ENCODE measurements at regions not wholly inside any gene's neighbourhood (a gene's known extent, or its start where the extent isn't known, plus 50 kb on each side); places are given as distances from the start of the nearest gene placed in this dataset.
A peak's percentile ranks its signal among the peaks of the same experiment; 100 is the strongest.

- DNase-seq, result no peak
Measured at GRCh38 chr17:77852731-77853130, 105.8 kb upstream of the TNRC6C start.

- DNase-seq, result no peak
Measured at GRCh38 chr17:77853191-77853977, 105.1 kb upstream of the TNRC6C start.

- DNase-seq, result no peak
Measured at GRCh38 chr17:77854083-77854758, 104.3 kb upstream of the TNRC6C start.

DNA sequence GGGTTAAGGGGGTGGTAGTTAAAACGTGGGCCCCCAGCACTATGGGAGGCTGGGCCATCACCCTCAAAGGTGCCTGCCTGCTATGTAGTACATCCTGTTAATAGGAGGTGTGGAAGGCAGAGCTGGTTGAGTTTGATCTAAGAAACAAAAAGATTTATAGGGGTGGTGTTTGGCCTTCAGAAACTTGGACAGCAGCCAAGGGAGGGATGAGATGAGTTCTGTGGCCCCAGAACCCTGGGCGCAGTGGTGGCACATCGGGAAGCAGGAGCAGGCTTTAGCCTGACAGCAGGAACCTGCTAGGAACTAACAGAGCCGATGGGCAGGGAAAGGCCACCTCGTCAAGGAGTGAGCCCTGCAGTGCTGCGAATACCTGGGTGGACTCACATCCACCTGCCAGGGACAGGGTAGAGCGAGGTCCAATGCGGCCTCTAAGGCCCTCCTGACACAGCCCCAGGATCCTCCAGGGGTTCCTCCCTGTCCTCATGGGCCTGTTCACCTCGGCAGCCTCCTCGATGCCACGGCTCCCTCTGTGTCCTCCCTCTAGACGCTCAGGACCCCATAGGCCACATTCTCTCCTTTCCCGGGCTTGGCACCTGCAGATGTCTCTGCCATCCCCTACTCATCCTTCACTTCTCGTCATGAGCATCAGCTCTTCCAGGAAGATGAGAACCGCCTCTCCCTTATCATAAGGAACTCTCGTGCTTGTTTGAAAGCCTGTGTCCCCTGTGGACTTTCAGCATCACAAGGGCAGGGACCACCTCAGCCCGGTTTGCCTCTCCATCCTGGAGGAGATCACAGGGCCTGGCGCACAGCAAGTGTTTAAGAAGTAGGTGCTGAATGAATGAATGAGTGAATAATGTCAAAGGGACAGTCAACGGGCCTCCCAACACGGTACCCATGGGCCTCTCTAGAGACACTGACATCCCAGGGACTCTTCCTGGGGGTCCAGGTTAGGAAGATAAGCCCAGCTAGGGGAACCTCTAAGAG, 103.5 kb upstream of the TNRC6C start:
- DNase-seq, result no peak

- no peak for DNase-seq
Measured at GRCh38 chr17:77856551-77857305, 101.8 kb upstream of the TNRC6C start.

DNA sequence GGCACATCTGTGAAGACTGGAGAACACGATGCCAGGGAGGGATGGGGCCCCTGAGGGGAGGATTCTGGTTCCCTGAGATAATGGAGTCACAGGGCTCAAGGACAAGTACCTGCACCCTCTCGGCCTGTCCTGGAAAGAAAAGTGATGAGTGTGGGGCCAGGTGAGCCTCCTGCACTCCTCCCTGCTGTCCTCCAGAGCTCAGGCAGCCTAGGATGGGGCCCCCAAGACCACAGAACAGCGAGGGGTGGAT, 101.3 kb upstream of the TNRC6C start:
- DNase-seq, result no peak

- DNase-seq, result no peak
Measured at GRCh38 chr17:77857613-77858012, 100.9 kb upstream of the TNRC6C start.

DNA sequence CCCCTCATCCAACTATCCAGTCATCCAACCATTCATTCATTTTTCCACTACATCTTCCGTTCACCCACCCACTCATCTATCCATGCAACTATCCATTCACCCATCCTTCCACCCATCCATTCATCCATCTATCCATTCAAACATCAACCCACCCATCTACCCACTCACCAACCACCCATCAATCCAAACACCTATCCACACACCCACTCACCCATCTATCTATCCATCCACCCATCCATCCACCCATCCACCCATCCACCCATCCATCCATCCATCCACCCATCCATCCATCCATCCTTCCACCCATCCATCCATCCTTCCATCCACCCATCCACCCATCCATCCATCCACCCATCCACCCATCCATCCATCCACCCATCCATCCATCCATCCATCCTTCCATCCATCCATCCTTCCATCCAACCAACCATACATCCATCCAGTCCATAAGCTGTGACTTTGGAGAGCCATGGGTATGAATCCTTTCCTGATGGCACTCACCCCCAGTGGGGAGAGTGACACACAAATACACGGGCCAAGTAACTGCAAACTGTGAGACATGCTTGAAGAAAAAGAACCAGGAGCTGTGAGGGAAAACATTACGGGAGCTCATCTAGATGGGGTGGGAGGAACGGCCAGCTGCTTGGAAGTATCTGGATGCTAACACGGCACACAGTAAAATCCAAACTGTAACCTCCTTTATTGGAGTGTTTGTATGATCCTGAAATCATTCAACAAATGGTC, 100.0 kb upstream of the TNRC6C start:
- no peak for DNase-seq

DNA sequence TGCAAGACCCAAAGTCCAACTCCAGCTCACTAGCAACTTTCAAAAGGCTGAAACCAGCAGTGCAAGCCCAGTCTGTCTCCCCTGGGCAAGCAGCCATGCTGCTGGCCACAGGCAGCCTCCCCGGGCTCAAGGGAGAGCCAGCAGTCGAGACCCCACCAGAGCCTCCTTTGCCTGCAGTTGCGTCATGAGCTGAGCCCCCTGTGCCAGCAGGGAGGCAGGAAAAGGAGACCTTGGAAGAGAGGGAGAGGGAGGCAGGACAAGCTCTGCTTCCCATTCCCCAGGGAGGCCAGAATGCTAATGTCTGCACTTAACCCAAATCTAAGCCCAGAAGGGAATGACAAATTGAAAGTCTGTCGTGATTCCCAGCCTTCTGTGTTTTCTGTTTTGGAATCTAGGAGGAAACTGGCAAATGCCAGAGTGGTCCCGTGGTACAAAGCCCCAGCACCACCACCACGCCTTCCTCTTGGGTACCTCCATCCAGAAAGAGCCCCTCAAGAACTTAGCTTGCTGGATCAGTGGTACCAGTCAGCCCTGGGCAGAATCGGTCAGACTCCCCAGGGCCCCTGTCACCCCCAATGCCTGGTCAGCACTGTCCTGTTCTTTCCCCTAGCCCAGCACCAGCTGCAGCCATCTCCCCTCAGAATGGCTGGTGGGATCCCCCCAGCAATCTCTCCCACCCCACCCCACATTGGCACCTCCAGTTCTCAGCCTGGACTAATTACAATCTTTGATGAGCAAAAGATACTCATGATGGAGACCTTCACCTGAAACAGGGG, 99.3 kb upstream of the TNRC6C start:
- no peak for DNase-seq

DNA sequence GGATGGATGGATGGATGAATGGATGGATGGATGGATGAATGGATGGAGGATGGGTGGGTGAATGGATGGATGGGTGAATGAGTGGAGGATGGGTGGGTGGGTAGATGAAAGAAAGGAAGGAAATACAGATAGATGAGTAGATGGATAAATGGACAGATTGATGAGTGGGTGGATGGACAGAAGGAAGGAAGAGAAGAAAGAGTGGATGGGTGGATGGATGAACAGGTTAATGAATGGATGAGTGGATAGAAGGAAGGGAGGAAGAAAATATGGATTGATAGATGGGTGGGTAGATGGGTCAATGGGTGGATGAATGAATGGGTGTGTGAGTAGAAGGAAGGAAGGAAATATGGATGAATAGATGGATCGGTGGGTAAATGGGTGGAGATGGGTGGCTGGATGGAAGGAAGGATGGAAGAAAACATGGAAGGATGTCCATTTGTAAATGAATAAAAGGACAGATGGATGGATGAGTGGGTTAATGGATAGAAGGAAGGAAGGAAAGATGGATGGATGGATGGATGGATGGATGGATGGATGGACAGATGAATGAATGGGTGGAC, 97.3 kb upstream of the TNRC6C start:
- no peak for DNase-seq

GRCh38 chr17:77861981-77862645, 96.4 kb upstream of the TNRC6C start:
- DNase-seq, result no peak

DNA sequence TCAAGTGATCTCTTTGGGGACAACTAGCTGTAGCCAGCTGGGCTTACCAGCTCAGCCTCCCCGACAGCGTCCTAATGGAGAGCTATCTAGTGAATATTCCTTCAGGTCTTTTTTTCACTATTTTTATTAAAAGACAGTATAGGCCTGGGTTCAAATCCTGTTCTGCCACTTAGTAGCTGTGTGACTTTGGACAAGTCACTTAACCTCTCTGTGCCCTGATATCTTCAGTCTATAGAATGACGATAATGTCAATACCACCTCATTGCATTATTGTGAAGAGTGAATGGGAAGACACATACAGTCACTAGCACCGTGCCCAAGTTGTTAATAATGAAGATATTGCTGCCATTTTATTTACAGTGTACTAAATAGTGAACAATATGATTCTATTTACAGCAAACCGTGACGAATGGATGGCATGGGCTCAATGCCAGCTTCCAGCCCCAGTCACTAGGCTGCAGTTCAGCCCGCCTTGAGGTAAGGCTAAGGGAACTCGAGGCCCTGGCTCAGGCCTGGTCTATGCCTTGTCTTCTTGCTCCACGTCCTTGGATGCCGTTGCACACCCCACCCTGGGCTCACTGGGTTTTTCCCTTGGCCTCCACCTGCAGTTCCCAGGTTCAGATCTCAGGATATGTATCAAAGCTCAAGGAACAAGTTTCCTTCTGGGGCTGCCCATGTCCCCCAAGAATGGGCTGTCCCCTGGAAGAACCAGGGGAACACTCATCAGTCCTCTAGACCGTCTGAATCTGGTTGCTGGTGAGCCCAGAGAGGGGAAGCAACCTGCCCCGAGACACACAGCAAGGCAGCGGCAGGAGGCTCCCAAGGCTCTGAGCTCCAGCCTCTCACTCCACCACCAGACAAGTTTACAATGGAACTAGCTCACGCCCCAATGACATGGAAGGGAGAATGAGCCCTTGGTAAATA, 95.4 kb upstream of the TNRC6C start:
- DNase-seq, result no peak

GRCh38 chr17:77863814-77864161, 94.7 kb upstream of the TNRC6C start:
- DNase-seq, result peak; percentile 6

DNA sequence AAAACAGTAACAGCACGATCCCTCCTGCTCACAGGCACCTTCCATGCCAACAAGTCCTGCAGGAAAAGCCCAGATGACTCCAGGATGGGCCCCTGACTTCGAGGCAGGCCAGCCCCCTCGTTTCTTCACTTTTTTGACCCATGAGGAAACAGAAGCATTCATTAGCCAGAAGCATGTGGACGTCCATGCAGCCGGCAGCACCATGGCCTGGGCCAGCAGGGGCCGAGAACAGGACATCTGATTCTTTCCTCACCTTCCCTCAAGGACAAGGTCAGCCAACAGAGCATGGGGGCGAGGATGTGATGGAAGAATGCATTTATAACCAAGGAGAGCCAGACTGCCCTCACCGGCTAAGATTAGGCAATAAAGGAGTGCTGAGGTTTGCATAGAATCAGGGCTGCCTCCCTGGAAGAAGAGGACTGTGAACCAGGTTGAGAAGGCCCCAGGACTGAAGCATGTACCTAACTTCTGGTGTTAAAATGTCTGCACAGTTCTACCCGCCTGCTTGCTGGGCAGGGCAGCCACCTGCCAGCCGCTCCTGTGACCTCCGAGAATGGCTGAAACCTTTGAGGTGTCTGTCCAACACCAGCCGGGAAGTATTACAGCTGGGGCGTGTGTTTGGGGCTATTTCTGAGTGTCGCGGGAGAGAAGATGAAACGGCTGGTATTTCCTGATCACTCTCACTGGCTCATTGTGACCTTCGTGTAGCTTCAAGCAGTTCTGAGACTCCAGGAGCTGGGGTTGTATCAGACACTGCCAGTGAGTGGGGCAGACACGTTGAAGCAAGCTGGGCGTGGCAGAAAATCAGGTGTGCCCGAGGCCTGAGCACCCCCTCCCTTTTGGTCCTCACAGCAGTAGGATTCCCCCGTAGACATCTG, 94.0 kb upstream of the TNRC6C start:
- DNase-seq, result no peak

GRCh38 chr17:77865112-77865611, 93.3 kb upstream of the TNRC6C start:
- no peak for DNase-seq

DNA sequence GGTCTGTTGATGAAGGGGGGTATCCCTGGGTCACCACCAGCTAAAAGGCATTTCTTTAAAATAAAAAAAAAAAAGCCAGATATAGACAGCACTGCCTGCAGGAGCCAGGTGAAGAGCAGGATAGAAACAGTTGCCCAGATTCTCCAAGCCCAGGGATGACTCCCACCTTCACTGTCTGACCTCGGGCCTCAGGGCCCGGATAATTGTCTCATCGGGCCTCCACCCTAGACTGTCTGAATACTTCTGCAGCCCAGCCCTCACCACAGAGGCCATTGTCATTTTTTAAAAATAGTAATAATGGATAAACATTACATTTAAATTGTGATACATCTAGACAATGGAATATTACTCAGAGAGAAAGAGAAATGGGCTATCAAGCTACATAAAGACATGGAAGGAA, 92.8 kb upstream of the TNRC6C start:
- no peak for DNase-seq

DNA sequence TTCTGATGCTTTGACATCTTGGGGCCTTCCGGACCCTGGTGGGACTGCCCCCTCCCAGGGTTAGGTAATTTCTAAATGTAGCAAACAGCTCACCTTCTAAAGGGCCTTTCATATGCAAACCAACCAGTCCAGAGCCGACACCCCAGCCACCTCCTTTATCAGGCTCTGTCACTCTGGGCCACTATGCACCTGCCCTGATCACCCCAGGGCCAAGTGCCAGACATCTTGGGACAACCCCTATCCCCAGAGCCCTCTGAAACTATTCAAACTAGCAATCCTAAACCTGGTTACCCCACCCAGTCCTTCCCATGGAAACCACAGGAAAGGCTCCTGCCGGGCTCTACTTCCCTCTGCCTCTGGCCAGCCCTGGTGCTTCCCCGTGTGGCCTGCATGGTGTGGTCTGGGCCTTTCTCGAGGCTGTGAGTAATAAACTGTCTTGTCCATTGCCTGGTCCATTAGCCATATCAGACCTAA, 91.2 kb upstream of the TNRC6C start:
- no peak for DNase-seq

All from NCI-H2029 treated with DMSO at 0.1 percent for 48 hours (cell line).